ENCODE measurements at regions not wholly inside any gene's neighbourhood (a gene's known extent, or its start where the extent isn't known, plus 50 kb on each side); places are given as distances from the start of the nearest gene placed in this dataset.
"Not testable (repeated sequence)": the region's sequence is repeated elsewhere in the genome, so short reads cannot be mapped to it uniquely, and the experiment has no call there.

- TF ChIP-seq CTCF, POLR2A (IDR thresholded peaks at IDR 0.05): not testable (repeated sequence)
Observed at GRCh38 chr2:180591093-180591781, 389.2 kb upstream of the UBE2E3 start.
